Parathyroid adenoma (tissue), 2 donors: ENCODE measurements at regions not wholly inside any gene's neighbourhood (a gene's known extent, or its start where the extent isn't known, plus 50 kb on each side); places are given as distances from the start of the nearest gene placed in this dataset.

ENCODE experiments used
- H2AFZ ChIP-seq: fragments of 300-600 bp; sonication (generic); one replicate; pipeline ENCODE4 v1.7.0; 2017; ENCODE audit warnings: antibody characterized with exemption, mild to moderate bottlenecking
- H3K27ac ChIP-seq: fragments of 300-600 bp; sonication (generic); one replicate; pipeline ENCODE4 v1.7.0; 2017
- H3K27me3 ChIP-seq: fragments of 300-600 bp; sonication (generic); one replicate; pipeline ENCODE4 v1.7.0; 2017; ENCODE audit warnings: low read length; ENCODE audit not compliant: control insufficient read depth, insufficient read depth
- H3K36me3 ChIP-seq: fragments of 300-600 bp; sonication (generic); one replicate; pipeline ENCODE4 v1.7.0; 2017; ENCODE audit warnings: low read length; ENCODE audit not compliant: control insufficient read depth, insufficient read depth
- H3K4me1 ChIP-seq: fragments of 300-600 bp; sonication (generic); one replicate; pipeline ENCODE4 v1.7.0; 2017; ENCODE audit warnings: control low read depth
- H3K4me2 ChIP-seq: fragments of 300-600 bp; sonication (generic); one replicate; pipeline ENCODE4 v1.7.0; 2017; ENCODE audit warnings: low read length
- H3K4me3 ChIP-seq: fragments of 300-600 bp; sonication (generic); one replicate; pipeline ENCODE4 v1.7.0; 2017; ENCODE audit warnings: low read depth, low read length
- H3K79me2 ChIP-seq: fragments of 300-600 bp; sonication (generic); one replicate; pipeline ENCODE4 v1.7.0; 2017; ENCODE audit warnings: control low read depth
- H3K9ac ChIP-seq: fragments of 300-600 bp; sonication (generic); one replicate; pipeline ENCODE4 v1.7.0; 2017; ENCODE audit warnings: mild to moderate bottlenecking
- H3K9me3 ChIP-seq: fragments of 300-600 bp; sonication (generic); one replicate; pipeline ENCODE4 v1.7.0; 2017; ENCODE audit warnings: low read length; ENCODE audit not compliant: control insufficient read depth
- CTCF ChIP-seq: fragments of 300-600 bp; sonication (generic); IDR thresholded peaks from one replicate; pipeline ENCODE4 v1.7.0; 2017; ENCODE audit warnings: antibody characterized with exemption, mild to moderate bottlenecking
- donor health status: primary hyperparathyroidism.

DNA sequence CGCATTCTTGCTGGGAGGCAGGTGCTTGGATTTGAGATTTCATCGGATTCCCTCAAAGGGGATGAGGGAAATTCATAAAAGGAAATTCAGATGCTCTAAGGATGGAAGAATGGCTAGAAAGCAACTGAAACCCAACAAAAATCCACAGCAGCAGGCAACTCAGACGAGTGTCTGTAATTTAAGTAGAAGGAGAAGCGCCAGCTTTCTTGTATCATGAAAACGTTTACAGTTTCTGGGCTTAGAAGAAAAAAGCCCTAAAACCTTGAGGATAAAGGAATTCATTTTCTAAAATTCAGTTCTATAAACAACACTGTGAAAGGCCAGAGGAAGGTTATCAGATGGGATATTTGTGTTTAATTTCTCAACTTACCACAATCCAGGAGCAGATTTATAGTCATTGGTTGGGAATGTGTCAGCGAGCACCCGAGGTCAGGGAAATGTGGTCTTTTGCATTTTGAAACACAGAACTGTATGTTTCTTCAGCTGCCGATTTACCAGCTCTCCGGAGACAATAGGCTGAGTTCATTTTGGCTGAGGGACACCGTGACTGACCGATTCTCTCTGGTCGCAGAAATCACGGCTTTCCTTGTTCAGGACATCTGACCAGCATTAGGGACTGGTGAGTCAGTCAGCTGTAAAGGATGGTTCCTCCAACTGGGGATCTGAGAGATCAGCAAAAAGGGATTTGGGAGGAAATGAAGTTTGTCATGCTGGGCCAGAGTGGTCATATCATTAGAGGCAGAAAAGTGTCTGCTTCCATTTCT lies 111.6 kb upstream of the ERRFI1 start:
- no peak overlapping the region for H3K9ac ChIP-seq
- H3K4me3 ChIP-seq, result no peak overlapping the region

DNA sequence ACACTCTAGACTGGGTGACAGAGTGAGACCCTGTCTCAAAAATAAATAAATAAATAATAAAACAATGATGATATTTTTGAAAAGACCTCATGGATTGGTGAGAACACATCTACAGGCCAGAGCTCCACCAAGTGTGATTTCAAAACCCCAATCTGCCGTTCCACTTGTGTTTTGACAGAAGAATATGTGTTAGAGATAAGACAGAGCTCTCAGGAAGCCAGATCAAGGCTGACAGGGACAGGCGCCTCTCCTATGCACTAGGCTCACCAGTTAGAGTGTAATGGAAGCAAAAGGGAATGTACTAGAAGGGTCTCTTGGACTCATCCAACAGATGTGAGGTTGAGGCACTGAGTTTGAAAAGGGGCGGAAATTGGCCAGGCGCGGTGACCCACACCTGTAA lies 110.7 kb upstream of the ERRFI1 start:
- Histone ChIP-seq H3K4me3 (no peak overlapping the region), H3K79me2 (no peaks in the 10 kb centered on the region), H2AFZ (no peak overlapping the region), H3K27ac (peak overlapping the region; percentile 94), H3K9me3 (no peaks in the 10 kb centered on the region), H3K36me3 (no peaks in the 10 kb centered on the region), H3K9ac (no peak overlapping the region), H3K27me3 (no peaks in the 10 kb centered on the region), H3K4me2 (no peak overlapping the region), H3K4me1 (peaks cover 15% of the 10 kb centered on the region)
- TF ChIP-seq CTCF, result no peak

More for the DNA sequence above, 111.6 kb upstream of the ERRFI1 start:
- Histone ChIP-seq H3K79me2 (no peaks in the 10 kb centered on the region), H2AFZ (peak overlapping the region; percentile 30), H3K4me1 (peaks cover 15% of the 10 kb centered on the region), H3K9me3 (no peaks in the 10 kb centered on the region), H3K27ac (peak overlapping the region; percentile 94), H3K36me3 (no peaks in the 10 kb centered on the region), H3K4me2 (no peak overlapping the region), H3K27me3 (no peaks in the 10 kb centered on the region)
- no peak for TF ChIP-seq CTCF

DNA sequence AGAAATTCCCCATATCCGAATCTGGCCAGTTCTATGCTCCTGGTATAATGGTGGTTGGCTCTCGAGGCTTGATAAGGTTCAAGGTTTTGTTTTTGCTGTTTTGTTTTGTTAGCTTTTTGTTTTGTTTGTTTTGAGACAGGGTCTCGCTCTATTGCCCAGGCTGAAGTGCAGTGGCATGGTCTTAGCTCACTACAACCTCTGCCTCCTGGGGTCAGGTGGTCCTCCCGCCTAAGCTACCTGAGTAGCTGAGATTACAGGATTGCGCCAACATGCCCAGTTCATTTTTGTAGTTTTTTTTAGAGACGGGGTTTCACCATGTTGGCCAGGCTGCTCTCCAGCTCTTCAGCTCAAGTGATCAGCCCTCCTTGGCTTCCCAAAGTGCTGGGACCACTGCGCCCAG lies 109.1 kb upstream of the ERRFI1 start:
- Histone ChIP-seq H3K4me3 (no peak overlapping the region), H3K36me3 (no peaks in the 10 kb centered on the region), H3K79me2 (no peaks in the 10 kb centered on the region), H2AFZ (no peak overlapping the region), H3K27ac (peak overlapping the region; percentile 94), H3K4me2 (peak overlapping the region; percentile 7), H3K27me3 (no peaks in the 10 kb centered on the region), H3K4me1 (peaks cover 15% of the 10 kb centered on the region), H3K9ac (no peak overlapping the region), H3K9me3 (no peaks in the 10 kb centered on the region)
- no peak for TF ChIP-seq CTCF

GRCh38 chr1:8134546-8135235 lies 108.6 kb upstream of the ERRFI1 start:
- no peak for TF ChIP-seq CTCF
- Histone ChIP-seq H3K4me1 (peaks cover 15% of the 10 kb centered on the region), H3K27me3 (no peaks in the 10 kb centered on the region), H3K4me2 (peak overlapping the region; percentile 69), H2AFZ (peak overlapping the region; percentile 22), H3K9ac (no peak overlapping the region), H3K79me2 (no peaks in the 10 kb centered on the region), H3K36me3 (no peaks in the 10 kb centered on the region), H3K27ac (peak overlapping the region; percentile 94), H3K9me3 (no peaks in the 10 kb centered on the region), H3K4me3 (no peak overlapping the region)
